ENCODE measurements at regions not wholly inside any gene's neighbourhood (a gene's known extent, or its start where the extent isn't known, plus 50 kb on each side); places are given as distances from the start of the nearest gene placed in this dataset.

DNA sequence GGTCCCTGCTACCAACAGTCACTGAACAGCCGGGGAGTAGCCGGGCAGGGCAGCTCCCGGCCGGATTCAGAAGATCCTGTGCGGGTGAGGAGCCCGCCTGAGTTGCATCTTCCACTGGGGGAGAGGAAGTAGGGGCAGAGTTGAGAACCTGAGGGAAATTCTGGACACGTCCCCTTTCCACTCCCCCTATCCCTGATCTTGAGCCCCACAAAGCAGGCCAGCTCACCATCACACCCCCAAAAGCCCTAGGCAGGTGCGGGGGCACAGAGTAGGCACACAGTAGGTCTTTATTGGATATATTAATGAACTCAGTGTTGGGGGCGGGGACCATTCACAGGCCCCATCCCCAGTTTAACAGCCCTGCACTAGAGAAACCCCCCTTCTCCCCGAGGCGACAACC lies 81.9 kb upstream of the UXS1 start:
- TF ChIP-seq, protein P1, sequence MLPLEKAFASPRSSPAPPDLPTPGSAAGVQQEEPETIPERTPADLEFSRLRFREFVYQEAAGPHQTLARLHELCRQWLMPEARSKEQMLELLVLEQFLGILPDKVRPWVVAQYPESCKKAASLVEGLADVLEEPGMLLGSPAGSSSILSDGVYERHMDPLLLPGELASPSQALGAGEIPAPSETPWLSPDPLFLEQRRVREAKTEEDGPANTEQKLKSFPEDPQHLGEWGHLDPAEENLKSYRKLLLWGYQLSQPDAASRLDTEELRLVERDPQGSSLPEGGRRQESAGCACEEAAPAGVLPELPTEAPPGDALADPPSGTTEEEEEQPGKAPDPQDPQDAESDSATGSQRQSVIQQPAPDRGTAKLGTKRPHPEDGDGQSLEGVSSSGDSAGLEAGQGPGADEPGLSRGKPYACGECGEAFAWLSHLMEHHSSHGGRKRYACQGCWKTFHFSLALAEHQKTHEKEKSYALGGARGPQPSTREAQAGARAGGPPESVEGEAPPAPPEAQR (CRISPR knock-in tag; IDR thresholded peaks at IDR 0.05): no peak
- TF ChIP-seq, protein P2, sequence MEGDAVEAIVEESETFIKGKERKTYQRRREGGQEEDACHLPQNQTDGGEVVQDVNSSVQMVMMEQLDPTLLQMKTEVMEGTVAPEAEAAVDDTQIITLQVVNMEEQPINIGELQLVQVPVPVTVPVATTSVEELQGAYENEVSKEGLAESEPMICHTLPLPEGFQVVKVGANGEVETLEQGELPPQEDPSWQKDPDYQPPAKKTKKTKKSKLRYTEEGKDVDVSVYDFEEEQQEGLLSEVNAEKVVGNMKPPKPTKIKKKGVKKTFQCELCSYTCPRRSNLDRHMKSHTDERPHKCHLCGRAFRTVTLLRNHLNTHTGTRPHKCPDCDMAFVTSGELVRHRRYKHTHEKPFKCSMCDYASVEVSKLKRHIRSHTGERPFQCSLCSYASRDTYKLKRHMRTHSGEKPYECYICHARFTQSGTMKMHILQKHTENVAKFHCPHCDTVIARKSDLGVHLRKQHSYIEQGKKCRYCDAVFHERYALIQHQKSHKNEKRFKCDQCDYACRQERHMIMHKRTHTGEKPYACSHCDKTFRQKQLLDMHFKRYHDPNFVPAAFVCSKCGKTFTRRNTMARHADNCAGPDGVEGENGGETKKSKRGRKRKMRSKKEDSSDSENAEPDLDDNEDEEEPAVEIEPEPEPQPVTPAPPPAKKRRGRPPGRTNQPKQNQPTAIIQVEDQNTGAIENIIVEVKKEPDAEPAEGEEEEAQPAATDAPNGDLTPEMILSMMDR (IDR thresholded peaks at IDR 0.05): no peak
- TF ChIP-seq, protein P3, sequence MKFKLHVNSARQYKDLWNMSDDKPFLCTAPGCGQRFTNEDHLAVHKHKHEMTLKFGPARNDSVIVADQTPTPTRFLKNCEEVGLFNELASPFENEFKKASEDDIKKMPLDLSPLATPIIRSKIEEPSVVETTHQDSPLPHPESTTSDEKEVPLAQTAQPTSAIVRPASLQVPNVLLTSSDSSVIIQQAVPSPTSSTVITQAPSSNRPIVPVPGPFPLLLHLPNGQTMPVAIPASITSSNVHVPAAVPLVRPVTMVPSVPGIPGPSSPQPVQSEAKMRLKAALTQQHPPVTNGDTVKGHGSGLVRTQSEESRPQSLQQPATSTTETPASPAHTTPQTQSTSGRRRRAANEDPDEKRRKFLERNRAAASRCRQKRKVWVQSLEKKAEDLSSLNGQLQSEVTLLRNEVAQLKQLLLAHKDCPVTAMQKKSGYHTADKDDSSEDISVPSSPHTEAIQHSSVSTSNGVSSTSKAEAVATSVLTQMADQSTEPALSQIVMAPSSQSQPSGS (CRISPR knock-in tag; IDR thresholded peaks at IDR 0.05; ENCODE audit: borderline replicate concordance, low read depth): no peak
- TF ChIP-seq CREB1 (CRISPR knock-in tag; IDR thresholded peaks at IDR 0.05) (no peak), HMGA2 (CRISPR knock-in tag; IDR thresholded peaks at IDR 0.05) (no peak), CREM (CRISPR knock-in tag; IDR thresholded peaks at IDR 0.05) (no peak), NR1H2 (CRISPR knock-in tag; IDR thresholded peaks at IDR 0.05) (no peak)
- TF ChIP-seq, protein P4, sequence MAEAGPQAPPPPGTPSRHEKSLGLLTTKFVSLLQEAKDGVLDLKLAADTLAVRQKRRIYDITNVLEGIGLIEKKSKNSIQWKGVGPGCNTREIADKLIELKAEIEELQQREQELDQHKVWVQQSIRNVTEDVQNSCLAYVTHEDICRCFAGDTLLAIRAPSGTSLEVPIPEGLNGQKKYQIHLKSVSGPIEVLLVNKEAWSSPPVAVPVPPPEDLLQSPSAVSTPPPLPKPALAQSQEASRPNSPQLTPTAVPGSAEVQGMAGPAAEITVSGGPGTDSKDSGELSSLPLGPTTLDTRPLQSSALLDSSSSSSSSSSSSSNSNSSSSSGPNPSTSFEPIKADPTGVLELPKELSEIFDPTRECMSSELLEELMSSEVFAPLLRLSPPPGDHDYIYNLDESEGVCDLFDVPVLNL (CRISPR knock-in tag; IDR thresholded peaks at IDR 0.05; ENCODE audit: borderline replicate concordance, low read depth): no peak
- TF ChIP-seq, protein P5, sequence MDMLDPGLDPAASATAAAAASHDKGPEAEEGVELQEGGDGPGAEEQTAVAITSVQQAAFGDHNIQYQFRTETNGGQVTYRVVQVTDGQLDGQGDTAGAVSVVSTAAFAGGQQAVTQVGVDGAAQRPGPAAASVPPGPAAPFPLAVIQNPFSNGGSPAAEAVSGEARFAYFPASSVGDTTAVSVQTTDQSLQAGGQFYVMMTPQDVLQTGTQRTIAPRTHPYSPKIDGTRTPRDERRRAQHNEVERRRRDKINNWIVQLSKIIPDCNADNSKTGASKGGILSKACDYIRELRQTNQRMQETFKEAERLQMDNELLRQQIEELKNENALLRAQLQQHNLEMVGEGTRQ (CRISPR knock-in tag; IDR thresholded peaks at IDR 0.05): no peak
